NB4 (cell line): ENCODE measurements at regions not wholly inside any gene's neighbourhood (a gene's known extent, or its start where the extent isn't known, plus 50 kb on each side); places are given as distances from the start of the nearest gene placed in this dataset.

Experiments used
- CTCF ChIP-seq: IDR thresholded peaks from one replicate; pipeline ENCODE4 v1.5.1; 2012; ENCODE audit warnings: low read depth, low read length
- MYC ChIP-seq: IDR thresholded peaks from 2 replicates; pipeline ENCODE4 v1.6.1; 2011; ENCODE audit warnings: low read depth, low read length
- POLR2A ChIP-seq: IDR thresholded peaks from 2 replicates; pipeline ENCODE4 v1.6.1; 2011; ENCODE audit warnings: mild to moderate bottlenecking; ENCODE audit not compliant: insufficient read length; ENCODE audit errors: extremely low read depth
- TF ChIP-seq, protein P1 (sequence below): IDR thresholded peaks from 2 replicates; pipeline ENCODE4 v1.6.1; 2011; ENCODE audit warnings: low read depth, low read length

DNA sequence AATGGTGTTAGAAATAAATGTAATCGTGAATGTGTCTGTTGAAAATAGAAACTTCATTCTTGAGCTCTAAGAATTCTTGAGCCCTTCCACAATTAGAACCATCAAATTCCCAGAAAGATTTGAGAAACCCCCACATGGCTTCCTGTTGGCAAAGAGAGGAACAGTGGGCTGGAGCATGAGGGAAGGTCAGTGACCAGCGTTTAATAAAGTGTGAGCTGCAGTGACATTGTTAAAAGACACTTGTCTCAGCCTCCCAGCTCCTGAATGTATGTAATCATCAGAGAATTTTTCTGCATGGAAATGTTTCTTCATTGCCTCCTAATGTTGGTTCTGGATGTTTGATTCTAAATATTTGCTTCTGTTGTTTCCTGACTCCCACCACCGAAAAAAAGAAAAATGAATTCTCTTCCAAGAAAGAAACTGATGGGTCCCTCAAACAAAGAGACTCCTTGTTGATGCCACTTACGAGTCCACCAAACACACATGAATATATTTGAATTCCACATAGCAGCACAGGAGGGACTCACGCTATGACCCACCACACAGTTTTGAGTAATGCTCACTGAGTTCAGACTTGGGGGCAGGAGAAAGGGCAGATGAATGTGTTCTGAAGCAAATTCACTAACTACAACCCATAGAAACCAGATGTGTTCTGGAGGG lies 225.1 kb upstream of the KLHL29 start:
- no peak for TF ChIP-seq CTCF
- TF ChIP-seq, protein P1, sequence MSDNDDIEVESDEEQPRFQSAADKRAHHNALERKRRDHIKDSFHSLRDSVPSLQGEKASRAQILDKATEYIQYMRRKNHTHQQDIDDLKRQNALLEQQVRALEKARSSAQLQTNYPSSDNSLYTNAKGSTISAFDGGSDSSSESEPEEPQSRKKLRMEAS = no peak
- no peak for TF ChIP-seq POLR2A
- no peak for TF ChIP-seq MYC
